ENCODE measurements at regions not wholly inside any gene's neighbourhood (a gene's known extent, or its start where the extent isn't known, plus 50 kb on each side); places are given as distances from the start of the nearest gene placed in this dataset.

DNA sequence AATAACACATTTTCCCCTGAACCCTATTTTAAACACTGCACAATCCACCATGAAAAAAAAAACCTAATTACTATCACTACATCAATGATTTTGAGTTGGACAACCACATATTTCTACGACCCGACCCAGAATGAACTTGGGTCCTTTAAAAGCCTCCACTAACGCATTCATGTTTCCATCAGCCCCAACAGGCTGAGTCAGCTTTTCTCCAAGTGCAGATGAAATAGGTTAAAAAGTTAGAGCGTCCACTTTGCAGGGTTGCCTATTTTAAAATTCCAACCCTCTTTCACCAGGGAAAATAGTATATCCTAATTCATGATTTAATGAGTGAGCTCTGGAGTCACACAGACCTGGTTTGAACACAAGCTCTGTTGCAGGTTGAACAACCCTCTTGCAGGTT is 501.0 kb upstream of the SORCS1 start:
- no peak overlapping the region for H4K5ac ChIP-seq (ENCODE audit: insufficient read length, low read depth, low read length)
- no peak overlapping the region for H3K56ac ChIP-seq (ENCODE audit: insufficient read length, low read depth, low read length)
- DNase-seq: no peak
- no peak overlapping the region for H4K8ac ChIP-seq (replicated peaks; ENCODE audit: insufficient read length, low read depth, low read length)
- no peak overlapping the region for H3K14ac ChIP-seq (ENCODE audit: insufficient read depth, low read length)
- no peaks in the 10 kb centered on the region for H4K20me1 ChIP-seq (ENCODE audit: control insufficient read depth, insufficient read depth, insufficient read length)
- H3K27me3 Mint-ChIP-seq (ENCODE audit: low read depth): peaks cover 4% of the 10 kb centered on the region; the same call in 1 of the 2 replicates
- TF ChIP-seq, protein P1, sequence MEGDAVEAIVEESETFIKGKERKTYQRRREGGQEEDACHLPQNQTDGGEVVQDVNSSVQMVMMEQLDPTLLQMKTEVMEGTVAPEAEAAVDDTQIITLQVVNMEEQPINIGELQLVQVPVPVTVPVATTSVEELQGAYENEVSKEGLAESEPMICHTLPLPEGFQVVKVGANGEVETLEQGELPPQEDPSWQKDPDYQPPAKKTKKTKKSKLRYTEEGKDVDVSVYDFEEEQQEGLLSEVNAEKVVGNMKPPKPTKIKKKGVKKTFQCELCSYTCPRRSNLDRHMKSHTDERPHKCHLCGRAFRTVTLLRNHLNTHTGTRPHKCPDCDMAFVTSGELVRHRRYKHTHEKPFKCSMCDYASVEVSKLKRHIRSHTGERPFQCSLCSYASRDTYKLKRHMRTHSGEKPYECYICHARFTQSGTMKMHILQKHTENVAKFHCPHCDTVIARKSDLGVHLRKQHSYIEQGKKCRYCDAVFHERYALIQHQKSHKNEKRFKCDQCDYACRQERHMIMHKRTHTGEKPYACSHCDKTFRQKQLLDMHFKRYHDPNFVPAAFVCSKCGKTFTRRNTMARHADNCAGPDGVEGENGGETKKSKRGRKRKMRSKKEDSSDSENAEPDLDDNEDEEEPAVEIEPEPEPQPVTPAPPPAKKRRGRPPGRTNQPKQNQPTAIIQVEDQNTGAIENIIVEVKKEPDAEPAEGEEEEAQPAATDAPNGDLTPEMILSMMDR (conservative IDR thresholded peaks at IDR 0.05): no peak
- no peak overlapping the region for H3K4me2 ChIP-seq (ENCODE audit: insufficient read depth, insufficient read length, low read length)
- H2BK5ac ChIP-seq (ENCODE audit: insufficient read length, low read length): no peak overlapping the region
- no peak overlapping the region for H2BK12ac ChIP-seq (ENCODE audit: insufficient read length, low read depth, low read length)
- H3K79me2 ChIP-seq (ENCODE audit: insufficient read depth, low read length): no peaks in the 10 kb centered on the region
- no peaks in the 10 kb centered on the region for H3K9me3 ChIP-seq (ENCODE audit: control insufficient read depth, low read depth, low read length)
- H3K23me2 ChIP-seq (ENCODE audit: insufficient read length, low read depth, low read length, poor library complexity, severe bottlenecking): no peaks in the 10 kb centered on the region
- H3K4me3 Mint-ChIP-seq: no peak overlapping the region
- H2AFZ ChIP-seq (ENCODE audit: low read length): no peak overlapping the region
- no peak overlapping the region for H3K27ac ChIP-seq (ENCODE audit: insufficient read length, low read depth, low read length)
- H3T11ph ChIP-seq (ENCODE audit: low read length): no peak overlapping the region
- no peak overlapping the region for H4K91ac ChIP-seq (ENCODE audit: insufficient read length, low read depth, low read length)
- no peak overlapping the region for H2BK15ac ChIP-seq (ENCODE audit: low read depth, low read length)
- no peak overlapping the region for H3K4ac ChIP-seq (ENCODE audit: low read depth, low read length)
- no peak overlapping the region for H2BK20ac ChIP-seq (ENCODE audit: low read depth, low read length, poor library complexity, severe bottlenecking)
- H3K36me3 Mint-ChIP-seq (ENCODE audit: insufficient read depth in 1 of 3, low read depth in 3 of 3): peaks cover 3 to 23% (median 21%) of the 10 kb centered on the region in 3 experiments; a peak in 6 of 7 replicates
- no peak overlapping the region for H3K27ac Mint-ChIP-seq
- H3K4me1 Mint-ChIP-seq: peaks cover 12 to 14% of the 10 kb centered on the region in 2 experiments
- H2BK120ac ChIP-seq (ENCODE audit: low read depth, low read length, poor library complexity, severe bottlenecking): no peak overlapping the region
- peaks cover 14 to 31% of the 10 kb centered on the region in 2 experiments for H3K9me3 Mint-ChIP-seq
- H3K4me1 ChIP-seq (ENCODE audit: insufficient read depth, low read length): peaks cover 4% of the 10 kb centered on the region; the same call in 1 of the 2 replicates
- H3K79me1 ChIP-seq (ENCODE audit: insufficient read depth, low read depth, low read length, poor library complexity, severe bottlenecking): no peaks in the 10 kb centered on the region
- no CpG with 5 or more reads among the region's 4 CpGs for WGBS (ENCODE audit: extremely low coverage, insufficient read length, low lambda C conversion rate)
- H3K9ac ChIP-seq (ENCODE audit: extremely low read depth, insufficient read length, low read length): no peak overlapping the region
- no peak overlapping the region for H2AK5ac ChIP-seq (ENCODE audit: insufficient read length, low read length)
- H3K18ac ChIP-seq (ENCODE audit: insufficient read length, low read depth, low read length): no peak overlapping the region
- no peaks in the 10 kb centered on the region for H3K27me3 ChIP-seq (ENCODE audit: insufficient read depth, low read length)
- H3K23ac ChIP-seq (ENCODE audit: insufficient read length, low read depth, low read length): no peak overlapping the region

Measured in H9 (cell line).